IMR-90 (cell line): ENCODE measurements at regions not wholly inside any gene's neighbourhood (a gene's known extent, or its start where the extent isn't known, plus 50 kb on each side); places are given as distances from the start of the nearest gene placed in this dataset.

ENCODE experiments used
- ATAC-seq: fragments of 200-7000 bp; cut with Tn5 transposase; 2 replicates; pipeline ENCODE4 v1.9.1; 2020; ENCODE audit warnings: low read depth, mild to moderate bottlenecking, moderate library complexity
- BruUV-seq: library from RNA; stranded (reverse); fragments of 400-500 nt; replicated peaks from 2 replicates; lab custom pipeline; 2021; lab: Mats Ljungman, UMichigan
- CTCF ChIA-PET: fragments of 300-600 bp; formaldehyde crosslinking; extraction: SDS; loops from one replicate; lab custom pipeline; 2021; ENCODE audit warnings: antibody characterized with exemption; lab: Yijun Ruan, JAX
- POLR2A ChIA-PET: fragments of 300-600 bp; sonication (Branson Sonifier 250); formaldehyde crosslinking; loops from one replicate; lab custom pipeline; 2022; ENCODE audit warnings: antibody characterized with exemption; ENCODE audit not compliant: unreplicated experiment; lab: Charles Lee
- DNase-seq: peaks from one replicate; pipeline ENCODE4 v3.0.0; 2013
- H2AFZ ChIP-seq: replicated peaks from 2 replicates; pipeline ENCODE3; 2013; ENCODE audit warnings: low read length, mild to moderate bottlenecking; ENCODE audit not compliant: poor library complexity
- H2AK5ac ChIP-seq: 2 replicates; pipeline ENCODE4 v1.6.1; 2013; ENCODE audit warnings: low read depth, low read length, inconsistent platforms
- H2AK9ac ChIP-seq: replicated peaks from 2 replicates; pipeline ENCODE3; 2013; ENCODE audit warnings: mild to moderate bottlenecking, low read depth, low read length, moderate library complexity; ENCODE audit not compliant: poor library complexity
- H2BK120ac ChIP-seq: 2 replicates; pipeline ENCODE4 v1.6.1; 2013; ENCODE audit warnings: low read depth, low read length, inconsistent platforms
- H2BK15ac ChIP-seq: 3 replicates; pipeline ENCODE4 v1.6.1; 2013; ENCODE audit warnings: low read depth, low read length, inconsistent platforms
- H2BK20ac ChIP-seq: 2 replicates; pipeline ENCODE4 v1.6.1; 2013; ENCODE audit warnings: low read depth, mild to moderate bottlenecking, inconsistent platforms, low read length, moderate library complexity
- H2BK5ac ChIP-seq: 2 replicates; pipeline ENCODE4 v1.6.1; 2013; ENCODE audit warnings: mild to moderate bottlenecking, low read depth, low read length, inconsistent platforms; ENCODE audit not compliant: poor library complexity, severe bottlenecking
- H3K14ac ChIP-seq: replicated peaks from 2 replicates; pipeline ENCODE4 v1.6.1; 2013; ENCODE audit warnings: low read depth, low read length, inconsistent platforms
- H3K18ac ChIP-seq: 2 replicates; pipeline ENCODE4 v1.6.1; 2013; ENCODE audit warnings: low read depth, low read length, control low read depth
- H3K23ac ChIP-seq: 2 replicates; pipeline ENCODE4 v1.6.1; 2013; ENCODE audit warnings: low read depth, low read length, inconsistent platforms
- H3K27ac ChIP-seq: 2 replicates; pipeline ENCODE4 v1.5.1; 2013; ENCODE audit warnings: mild to moderate bottlenecking, control low read depth, low read length; ENCODE audit not compliant: insufficient read depth
- H3K27me3 ChIP-seq: 2 replicates; pipeline ENCODE4 v1.6.1; 2013; ENCODE audit warnings: low read length; ENCODE audit not compliant: control insufficient read depth, insufficient read depth
- H3K36me3 ChIP-seq: 2 replicates; pipeline ENCODE4 v1.6.1; 2013; ENCODE audit warnings: low read length, mixed read lengths; ENCODE audit not compliant: control insufficient read depth, insufficient read depth
- H3K4ac ChIP-seq: 2 replicates; pipeline ENCODE4 v1.6.1; 2013; ENCODE audit warnings: low read depth, low read length, inconsistent platforms
- H3K4me1 ChIP-seq: 2 replicates; pipeline ENCODE4 v1.6.1; 2013; ENCODE audit warnings: low read length, mixed read lengths; ENCODE audit not compliant: control insufficient read depth, insufficient read depth
- H3K4me2 ChIP-seq: 2 replicates; pipeline ENCODE4 v1.6.1; 2013; ENCODE audit warnings: low read depth, mild to moderate bottlenecking, control low read depth, low read length, moderate library complexity
- H3K4me3 ChIP-seq: 2 replicates; pipeline ENCODE4 v1.5.1; 2013; ENCODE audit warnings: low read depth, mild to moderate bottlenecking, control low read depth, low read length, moderate library complexity; ENCODE audit not compliant: insufficient read depth
- H3K56ac ChIP-seq: 2 replicates; pipeline ENCODE4 v1.6.1; 2013; ENCODE audit warnings: low read length, inconsistent platforms; ENCODE audit not compliant: insufficient read depth; ENCODE audit errors: extremely low read depth
- H3K79me1 ChIP-seq, 2 experiments: 2 replicates each; pipeline ENCODE4 v1.6.1; 2013; ENCODE audit warnings: low read length in 2 of 2, inconsistent platforms in 1 of 2, low read depth in 1 of 2
- H3K9ac ChIP-seq: 2 replicates; pipeline ENCODE4 v1.6.1; 2013; ENCODE audit warnings: low read depth, low read length, control low read depth
- H3K9me1 ChIP-seq: 2 replicates; pipeline ENCODE4 v1.6.1; 2013; ENCODE audit warnings: low read length, inconsistent platforms; ENCODE audit not compliant: insufficient read depth
- H3K9me3 ChIP-seq: 2 replicates; pipeline ENCODE4 v1.6.1; 2013; ENCODE audit warnings: low read length; ENCODE audit not compliant: control insufficient read depth, insufficient read depth
- H4K20me1 ChIP-seq: 2 replicates; pipeline ENCODE4 v1.6.1; 2013; ENCODE audit warnings: low read length, inconsistent platforms; ENCODE audit not compliant: insufficient read depth
- H4K5ac ChIP-seq: 2 replicates; pipeline ENCODE4 v1.6.1; 2013; ENCODE audit warnings: mild to moderate bottlenecking, low read depth, low read length, control low read depth
- H4K8ac ChIP-seq, 2 experiments: 2 replicates each; pipeline ENCODE4 v1.6.1; 2013; ENCODE audit warnings: low read depth in 2 of 2, low read length in 2 of 2, control low read depth in 1 of 2, inconsistent platforms in 1 of 2
- H4K91ac ChIP-seq: 2 replicates; pipeline ENCODE4 v1.6.1; 2013; ENCODE audit warnings: low read depth, low read length, inconsistent platforms; ENCODE audit not compliant: insufficient read depth
- BHLHE40 ChIP-seq: fragments of 150-350 bp; IDR thresholded peaks from 2 replicates; pipeline ENCODE4 v1.6.1; 2016; ENCODE audit warnings: mild to moderate bottlenecking, low read depth, low read length
- CEBPB ChIP-seq: IDR thresholded peaks from 2 replicates; pipeline ENCODE4 v1.6.1; 2012; ENCODE audit warnings: low read depth, low read length, improper control_type of control experiment
- CHD1 ChIP-seq: IDR thresholded peaks from 2 replicates; pipeline ENCODE4 v1.6.1; 2012; ENCODE audit warnings: low read depth, low read length, improper control_type of control experiment
- FOS ChIP-seq: fragments of 150-350 bp; IDR thresholded peaks from 2 replicates; pipeline ENCODE4 v1.6.1; 2016; ENCODE audit warnings: low read depth, low read length
- MAFK ChIP-seq: IDR thresholded peaks from 2 replicates; pipeline ENCODE4 v1.6.1; 2012; ENCODE audit warnings: low read depth, low read length, improper control_type of control experiment
- MAZ ChIP-seq: IDR thresholded peaks from 2 replicates; pipeline ENCODE4 v1.6.1; 2012; ENCODE audit warnings: low read depth, mild to moderate bottlenecking, low read length, improper control_type of control experiment, moderate library complexity, borderline replicate concordance
- MXI1 ChIP-seq: IDR thresholded peaks from 2 replicates; pipeline ENCODE4 v1.6.1; 2012; ENCODE audit warnings: low read depth, mild to moderate bottlenecking, low read length, moderate library complexity, borderline replicate concordance
- NFE2L2 ChIP-seq: fragments of 150-350 bp; IDR thresholded peaks from 2 replicates; pipeline ENCODE4 v1.6.1; 2016; ENCODE audit warnings: low read depth, mild to moderate bottlenecking, low read length
- POLR2A ChIP-seq: IDR thresholded peaks from 2 replicates; pipeline ENCODE4 v1.6.1; 2012; ENCODE audit warnings: mild to moderate bottlenecking, low read depth, low read length
- RAD21 ChIP-seq: IDR thresholded peaks from 2 replicates; pipeline ENCODE4 v1.6.1; 2012; ENCODE audit warnings: low read length, improper control_type of control experiment
- RCOR1 ChIP-seq: IDR thresholded peaks from 2 replicates; pipeline ENCODE4 v1.6.1; 2012; ENCODE audit warnings: mild to moderate bottlenecking, low read length, improper control_type of control experiment; ENCODE audit not compliant: insufficient replicate concordance
- RFX5 ChIP-seq: IDR thresholded peaks from 2 replicates; pipeline ENCODE4 v1.8.0; 2012; ENCODE audit warnings: low read depth, mild to moderate bottlenecking, low read length, moderate library complexity
- SMC3 ChIP-seq: fragments of 150-350 bp; IDR thresholded peaks from 2 replicates; pipeline ENCODE4 v1.6.1; 2016; ENCODE audit warnings: low read depth, mild to moderate bottlenecking, antibody characterized with exemption, low read length, moderate library complexity
- dilution Hi-C: fragments of 300-500 bp; cut with HindIII; formaldehyde crosslinking; loops from one replicate; pipeline ENCODE4 v1.14.3; 2018; ENCODE audit warnings: low sequenced_read_pairs; ENCODE audit not compliant: unreplicated experiment
- in situ Hi-C: fragments of 300-500 bp; cut with MboI; formaldehyde crosslinking; loops from 3 replicates; pipeline ENCODE4 v1.14.3; 2019; ENCODE audit warnings: low sequenced_read_pairs, inconsistent platforms, mixed read lengths
- intact Hi-C: fragments of 100-400 bp; cut with micrococcal nuclease; formaldehyde crosslinking; loops from 2 replicates; pipeline ENCODE4 v1.10.0; 2022
- TF ChIP-seq, protein P1 (sequence below): fragments of 150-350 bp; IDR thresholded peaks from 2 replicates; pipeline ENCODE4 v1.6.1; 2017; ENCODE audit warnings: mild to moderate bottlenecking, antibody characterized with exemption, low read length, low read depth
- TF ChIP-seq, protein P2 (sequence below): fragments of 150-350 bp; IDR thresholded peaks from 2 replicates; pipeline ENCODE4 v1.6.1; 2016; ENCODE audit warnings: low read depth, mild to moderate bottlenecking, low read length, moderate library complexity, borderline replicate concordance
- TF ChIP-seq, protein P3 (sequence below): conservative IDR thresholded peaks from 2 replicates; pipeline ENCODE4 v1.5.1; 2012; ENCODE audit warnings: mild to moderate bottlenecking, low read depth, low read length, improper control_type of control experiment

DNA sequence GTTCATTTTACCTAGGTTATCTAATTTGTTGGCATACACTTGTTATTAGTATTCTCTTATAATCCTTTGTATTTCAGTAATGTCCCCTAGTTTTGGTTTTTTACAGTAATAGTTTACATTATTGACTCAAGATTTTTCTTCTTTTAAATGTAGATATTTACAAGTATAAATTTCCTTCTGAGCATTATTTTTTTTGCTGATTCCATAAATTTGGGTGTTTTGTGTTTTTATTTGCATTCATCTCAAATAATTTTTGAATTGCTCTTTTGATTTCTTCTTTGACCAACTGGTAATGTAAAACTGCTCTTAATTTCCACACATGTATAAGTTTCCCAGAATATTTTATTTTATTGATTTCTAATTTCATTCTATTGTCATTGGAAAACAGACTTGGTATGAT, 68.1 kb downstream of the ESM1 start:
- ATAC-seq = no peak
- Histone ChIP-seq H3K4ac (no peak overlapping the region), H3K14ac (no peak overlapping the region), H2BK5ac (no peak overlapping the region), H3K27me3 (peaks cover 5% of the 10 kb centered on the region; the same call in 1 of the 2 replicates), H3K27ac (no peak overlapping the region), H3K9me3 (peaks cover 4% of the 10 kb centered on the region; the same call in 1 of the 2 replicates), H3K36me3 (no peaks in the 10 kb centered on the region), H2BK15ac (no peak overlapping the region), H4K8ac (no peak overlapping the region), H2AFZ (no peak overlapping the region), H4K91ac (no peak overlapping the region), H2AK9ac (no peak overlapping the region), H3K4me2 (no peak overlapping the region), H3K9me1 (0 out of 2 replicates have a peak, but pooled peaks cover 2% of the 10 kb centered on the region), H2BK120ac (no peak overlapping the region), H3K56ac (no peak overlapping the region), H2AK5ac (no peak overlapping the region), H3K4me3 (no peak overlapping the region), H3K23ac (no peak overlapping the region), H3K4me1 (no peaks in the 10 kb centered on the region), H4K20me1 (no peaks in the 10 kb centered on the region), H4K5ac (no peak overlapping the region), H3K18ac (no peak overlapping the region), H2BK20ac (no peak overlapping the region), H3K9ac (no peak overlapping the region), H3K79me1 (no peaks in the 10 kb centered on the region)
- DNase-seq = no peak
- ChIA-PET POLR2A (no interaction called here), CTCF (no interaction called here)
- dilution Hi-C loops (no loop called here), intact Hi-C loops (loop anchor here (10.0 kb wide), 1 partner anchor 117 kb away; no protein-coding TSS in a partner anchor), in situ Hi-C loops (no loop called here)
- no TSS peak for BruUV-seq
- TF ChIP-seq RFX5 (no peak), SMC3 (no peak), RAD21 (no peak), MAZ (no peak), MAFK (no peak), RCOR1 (no peak), NFE2L2 (no peak), MXI1 (no peak), FOS (no peak), BHLHE40 (no peak), POLR2A (no peak), CEBPB (no peak), CHD1 (no peak)
- TF ChIP-seq, protein P1, sequence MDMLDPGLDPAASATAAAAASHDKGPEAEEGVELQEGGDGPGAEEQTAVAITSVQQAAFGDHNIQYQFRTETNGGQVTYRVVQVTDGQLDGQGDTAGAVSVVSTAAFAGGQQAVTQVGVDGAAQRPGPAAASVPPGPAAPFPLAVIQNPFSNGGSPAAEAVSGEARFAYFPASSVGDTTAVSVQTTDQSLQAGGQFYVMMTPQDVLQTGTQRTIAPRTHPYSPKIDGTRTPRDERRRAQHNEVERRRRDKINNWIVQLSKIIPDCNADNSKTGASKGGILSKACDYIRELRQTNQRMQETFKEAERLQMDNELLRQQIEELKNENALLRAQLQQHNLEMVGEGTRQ = no peak
- TF ChIP-seq, protein P2, sequence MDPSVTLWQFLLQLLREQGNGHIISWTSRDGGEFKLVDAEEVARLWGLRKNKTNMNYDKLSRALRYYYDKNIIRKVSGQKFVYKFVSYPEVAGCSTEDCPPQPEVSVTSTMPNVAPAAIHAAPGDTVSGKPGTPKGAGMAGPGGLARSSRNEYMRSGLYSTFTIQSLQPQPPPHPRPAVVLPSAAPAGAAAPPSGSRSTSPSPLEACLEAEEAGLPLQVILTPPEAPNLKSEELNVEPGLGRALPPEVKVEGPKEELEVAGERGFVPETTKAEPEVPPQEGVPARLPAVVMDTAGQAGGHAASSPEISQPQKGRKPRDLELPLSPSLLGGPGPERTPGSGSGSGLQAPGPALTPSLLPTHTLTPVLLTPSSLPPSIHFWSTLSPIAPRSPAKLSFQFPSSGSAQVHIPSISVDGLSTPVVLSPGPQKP = no peak
- TF ChIP-seq, protein P3, sequence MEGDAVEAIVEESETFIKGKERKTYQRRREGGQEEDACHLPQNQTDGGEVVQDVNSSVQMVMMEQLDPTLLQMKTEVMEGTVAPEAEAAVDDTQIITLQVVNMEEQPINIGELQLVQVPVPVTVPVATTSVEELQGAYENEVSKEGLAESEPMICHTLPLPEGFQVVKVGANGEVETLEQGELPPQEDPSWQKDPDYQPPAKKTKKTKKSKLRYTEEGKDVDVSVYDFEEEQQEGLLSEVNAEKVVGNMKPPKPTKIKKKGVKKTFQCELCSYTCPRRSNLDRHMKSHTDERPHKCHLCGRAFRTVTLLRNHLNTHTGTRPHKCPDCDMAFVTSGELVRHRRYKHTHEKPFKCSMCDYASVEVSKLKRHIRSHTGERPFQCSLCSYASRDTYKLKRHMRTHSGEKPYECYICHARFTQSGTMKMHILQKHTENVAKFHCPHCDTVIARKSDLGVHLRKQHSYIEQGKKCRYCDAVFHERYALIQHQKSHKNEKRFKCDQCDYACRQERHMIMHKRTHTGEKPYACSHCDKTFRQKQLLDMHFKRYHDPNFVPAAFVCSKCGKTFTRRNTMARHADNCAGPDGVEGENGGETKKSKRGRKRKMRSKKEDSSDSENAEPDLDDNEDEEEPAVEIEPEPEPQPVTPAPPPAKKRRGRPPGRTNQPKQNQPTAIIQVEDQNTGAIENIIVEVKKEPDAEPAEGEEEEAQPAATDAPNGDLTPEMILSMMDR = no peak
